ENCODE measurements at regions not wholly inside any gene's neighbourhood (a gene's known extent, or its start where the extent isn't known, plus 50 kb on each side); places are given as distances from the start of the nearest gene placed in this dataset.
A peak's percentile ranks its signal among the peaks of the same experiment; 100 is the strongest.

GRCh38 chr4:26105815-26106699 is 192.0 kb downstream of the SMIM20 start:
- Mint-ChIP-seq H3K27ac (no peak overlapping the region), H3K36me3 (no peaks in the 10 kb centered on the region)

DNA sequence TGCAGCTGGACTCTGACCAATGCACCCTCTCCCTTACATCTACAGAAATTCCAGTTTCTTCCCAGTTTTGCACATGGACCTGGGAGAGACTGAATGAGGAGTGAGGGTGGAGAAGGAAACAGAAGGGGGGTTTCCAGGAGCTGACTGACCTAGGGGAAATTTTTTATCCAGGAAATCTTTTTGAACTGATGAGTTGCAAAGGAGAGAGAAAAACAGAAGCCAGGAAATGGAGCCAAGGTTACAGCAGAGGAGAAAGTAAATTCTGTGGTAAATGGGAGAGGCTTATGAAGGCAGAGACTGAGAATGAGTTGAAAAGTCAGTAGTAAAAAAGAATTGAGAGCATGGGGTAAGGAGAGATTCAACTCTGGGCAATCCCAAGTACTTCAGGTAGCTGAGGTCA is 192.8 kb downstream of the SMIM20 start:
- Mint-ChIP-seq H3K27ac (peak overlapping the region in 1 of 10 donors; percentile 64), H3K27me3 (peaks cover 5 to 24% (median 17%) of the 10 kb centered on the region in 5 donors), H3K4me3 (no peak overlapping the region), H3K36me3 (peaks cover 0 to 1% (median 0%) of the 10 kb centered on the region in 3 donors), H3K4me1 (peaks cover 0 to 1% (median 0%) of the 10 kb centered on the region in 4 donors), H3K9me3 (peaks cover 0 to 1% (median 0%) of the 10 kb centered on the region in 9 donors)
- POLR2A ChIA-PET, result no interaction called here
- ATAC-seq (no peak), DNase-seq (no peak)

More at GRCh38 chr4:26105815-26106699, 192.0 kb downstream of the SMIM20 start:
- ATAC-seq (no peak), DNase-seq (no peak)
- POLR2A ChIA-PET, result no interaction called here
- no peak overlapping the region for H3K4me3 Mint-ChIP-seq
- peaks cover under 1 to 17% (median 12%) of the 10 kb centered on the region in 5 donors for H3K27me3 Mint-ChIP-seq
- no peaks in the 10 kb centered on the region for H3K9me3 Mint-ChIP-seq
- H3K4me1 Mint-ChIP-seq, result peaks cover 0 to 1% (median 0%) of the 10 kb centered on the region in 4 donors

DNA sequence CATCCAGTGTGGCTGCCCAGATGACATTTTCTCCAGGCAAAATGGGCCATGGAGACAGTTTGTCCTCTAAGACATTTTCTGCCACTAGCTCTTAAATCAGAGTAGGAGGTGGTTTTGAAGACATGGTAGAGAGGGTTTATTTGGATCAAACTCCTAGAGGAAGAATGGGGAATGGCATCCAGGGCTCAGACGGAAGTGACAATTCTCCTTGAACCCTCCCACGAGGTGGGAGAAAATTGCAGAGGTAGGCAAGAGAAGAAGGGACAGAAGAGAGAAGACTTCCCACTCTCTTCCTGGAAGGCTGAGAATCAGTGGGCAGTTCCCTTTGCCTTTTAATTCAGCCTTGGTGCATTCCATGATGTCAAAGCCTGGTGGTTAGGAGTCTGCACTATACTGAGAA is 194.0 kb downstream of the SMIM20 start:
- H3K9me3 Mint-ChIP-seq, result peaks cover 0 to 14% (median 0%) of the 10 kb centered on the region in 9 donors
- DNase-seq, result no peak
- H3K36me3 Mint-ChIP-seq, result peaks cover 0 to 5% (median 0%) of the 10 kb centered on the region in 3 donors
- H3K4me3 Mint-ChIP-seq, result no peak overlapping the region
- no peak for ATAC-seq
- peaks cover 5 to 26% (median 17%) of the 10 kb centered on the region in 5 donors for H3K27me3 Mint-ChIP-seq
- H3K4me1 Mint-ChIP-seq, result peaks cover 0 to 1% (median 0%) of the 10 kb centered on the region in 4 donors
- no peak overlapping the region for H3K27ac Mint-ChIP-seq
- POLR2A ChIA-PET, result no interaction called here

GRCh38 chr4:26110493-26110892 is 196.5 kb downstream of the SMIM20 start:
- peaks cover 0 to 24% (median 5%) of the 10 kb centered on the region in 9 donors for H3K9me3 Mint-ChIP-seq
- ATAC-seq (no peak), DNase-seq (no peak)
- peaks cover 0 to 9% (median 0%) of the 10 kb centered on the region in 3 donors for H3K36me3 Mint-ChIP-seq
- POLR2A ChIA-PET, result no interaction called here
- no peak overlapping the region for H3K27ac Mint-ChIP-seq
- no peak overlapping the region for H3K4me3 Mint-ChIP-seq
- H3K27me3 Mint-ChIP-seq, result peaks cover 6 to 26% (median 17%) of the 10 kb centered on the region in 5 donors
- peaks cover 0 to under 1% (median 0%) of the 10 kb centered on the region in 4 donors for H3K4me1 Mint-ChIP-seq

GRCh38 chr4:26113339-26113940 is 199.4 kb downstream of the SMIM20 start:
- DNase-seq (no peak), ATAC-seq (no peak)
- peaks cover 3 to 27% (median 20%) of the 10 kb centered on the region in 5 donors for H3K27me3 Mint-ChIP-seq
- no peak overlapping the region for H3K4me3 Mint-ChIP-seq
- POLR2A ChIA-PET, result no interaction called here
- peaks cover 0 to 9% (median 0%) of the 10 kb centered on the region in 3 donors for H3K36me3 Mint-ChIP-seq
- H3K4me1 Mint-ChIP-seq, result no peaks in the 10 kb centered on the region
- H3K9me3 Mint-ChIP-seq, result peaks cover 0 to 24% (median 5%) of the 10 kb centered on the region in 9 donors
- no peak overlapping the region for H3K27ac Mint-ChIP-seq

DNA sequence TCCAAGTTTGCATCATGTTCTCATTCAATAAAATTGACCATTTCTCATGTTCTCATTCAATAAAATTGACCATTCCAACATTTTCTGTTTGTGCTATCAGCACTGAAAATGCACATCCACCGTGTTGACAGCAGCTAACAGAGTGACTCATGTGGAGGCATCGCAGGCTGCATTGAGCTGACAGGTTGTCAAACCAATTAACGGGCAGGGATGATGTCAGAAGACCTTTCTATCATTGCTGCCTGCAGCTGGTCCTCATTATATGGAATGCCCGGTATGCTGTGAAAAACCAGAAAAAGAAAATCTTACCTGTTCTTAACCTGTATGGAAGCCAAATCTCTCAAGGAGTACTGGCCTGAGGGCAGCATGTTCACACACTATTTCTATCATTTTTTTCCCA is 202.0 kb downstream of the SMIM20 start:
- DNase-seq, result no peak
- Mint-ChIP-seq H3K4me1 (no peaks in the 10 kb centered on the region), H3K27me3 (peaks cover 3 to 26% (median 11%) of the 10 kb centered on the region in 5 donors), H3K36me3 (peaks cover 0 to 9% (median 0%) of the 10 kb centered on the region in 3 donors), H3K27ac (no peak overlapping the region), H3K9me3 (peaks cover 0 to 24% (median 5%) of the 10 kb centered on the region in 9 donors), H3K4me3 (no peak overlapping the region)
- POLR2A ChIA-PET, result no interaction called here
- ATAC-seq, result no peak

GRCh38 chr4:26120098-26120825 is 200.6 kb upstream of the RBPJ start:
- POLR2A ChIA-PET, result no interaction called here
- peaks cover 0 to 17% (median 6%) of the 10 kb centered on the region in 5 donors for H3K27me3 Mint-ChIP-seq
- ATAC-seq, result no peak
- no peak overlapping the region for H3K4me3 Mint-ChIP-seq
- H3K4me1 Mint-ChIP-seq, result no peaks in the 10 kb centered on the region
- peaks cover 0 to 2% (median 0%) of the 10 kb centered on the region in 9 donors for H3K9me3 Mint-ChIP-seq
- no peaks in the 10 kb centered on the region for H3K36me3 Mint-ChIP-seq
- DNase-seq, result no peak
- H3K27ac Mint-ChIP-seq, result no peak overlapping the region

DNA sequence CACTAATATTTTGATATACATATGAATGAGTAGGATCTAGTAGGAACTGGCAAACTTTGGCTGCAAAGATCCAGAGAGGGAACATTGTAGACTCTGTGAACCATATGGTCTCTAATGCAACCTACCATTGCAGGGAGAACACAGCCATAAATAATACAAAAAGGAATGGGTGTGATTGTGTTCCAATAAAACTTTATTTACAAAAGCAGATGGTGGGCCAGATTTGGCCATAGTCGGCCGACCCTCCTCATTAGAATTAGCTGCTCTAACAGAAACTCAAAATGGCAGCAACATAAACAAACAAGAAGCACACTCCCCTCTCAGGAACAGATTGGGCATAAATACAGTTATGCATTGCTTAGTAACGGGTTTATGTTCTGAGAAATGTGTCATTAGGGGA is 198.1 kb upstream of the RBPJ start:
- POLR2A ChIA-PET, result no interaction called here
- Mint-ChIP-seq H3K4me1 (peaks cover 0 to 7% (median 4%) of the 10 kb centered on the region in 4 donors), H3K4me3 (no peak overlapping the region), H3K27me3 (peaks cover 6 to 31% (median 14%) of the 10 kb centered on the region in 5 donors), H3K9me3 (peaks cover 0 to 4% (median 0%) of the 10 kb centered on the region in 9 donors), H3K36me3 (no peaks in the 10 kb centered on the region), H3K27ac (no peak overlapping the region)
- DNase-seq, result no peak
- ATAC-seq, result no peak

- Mint-ChIP-seq H3K27me3 (peaks cover 6 to 15% (median 10%) of the 10 kb centered on the region in 5 donors), H3K36me3 (peaks cover 0 to 12% (median 0%) of the 10 kb centered on the region in 3 donors), H3K27ac (no peak overlapping the region), H3K9me3 (peaks cover 0 to 16% (median 3%) of the 10 kb centered on the region in 9 donors), H3K4me1 (peaks cover 0 to 7% (median 4%) of the 10 kb centered on the region in 4 donors), H3K4me3 (no peak overlapping the region)
- DNase-seq (no peak), ATAC-seq (no peak)
- POLR2A ChIA-PET, result no interaction called here
Observed at GRCh38 chr4:26124753-26125321, 196.0 kb upstream of the RBPJ start.

DNA sequence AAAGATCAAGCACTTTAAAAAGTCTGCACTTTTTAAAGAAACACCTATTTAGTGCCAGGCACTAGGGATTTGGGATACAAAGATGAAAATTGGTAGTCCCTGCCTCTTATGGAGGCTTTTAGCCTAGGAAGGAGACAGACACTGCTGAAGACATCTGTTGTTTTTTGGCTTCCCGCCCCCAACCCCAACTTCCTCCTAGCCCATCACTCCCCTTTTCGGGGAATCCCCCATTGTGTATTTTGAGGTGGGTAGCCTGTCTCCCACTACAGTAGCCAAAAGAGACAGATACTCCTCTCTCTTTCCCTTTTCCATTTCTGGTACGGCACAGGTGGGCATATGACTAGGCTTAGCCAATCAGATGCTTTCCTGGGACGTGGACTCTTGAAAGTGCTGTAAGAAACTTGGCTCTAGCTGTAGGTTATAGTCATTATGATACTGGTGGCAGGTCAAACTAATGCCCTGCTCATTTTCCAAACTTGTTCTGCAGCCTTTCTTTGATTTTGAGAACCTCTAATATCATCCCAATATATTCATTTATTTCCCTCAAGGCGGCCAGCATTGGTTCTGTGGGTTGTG is 194.6 kb upstream of the RBPJ start:
- DNase-seq, result no peak
- Mint-ChIP-seq H3K27ac (no peak overlapping the region), H3K4me1 (peaks cover 0 to 10% (median 5%) of the 10 kb centered on the region in 4 donors), H3K27me3 (peaks cover 6 to 14% (median 8%) of the 10 kb centered on the region in 5 donors), H3K36me3 (peaks cover 0 to 16% (median 0%) of the 10 kb centered on the region in 3 donors), H3K4me3 (no peak overlapping the region), H3K9me3 (peaks cover 0 to 16% (median 3%) of the 10 kb centered on the region in 9 donors)
- ATAC-seq, result no peak
- POLR2A ChIA-PET, result no interaction called here

GRCh38 chr4:26126994-26127393 is 193.8 kb upstream of the RBPJ start:
- no peak for DNase-seq
- Mint-ChIP-seq H3K9me3 (peaks cover 0 to 16% (median 3%) of the 10 kb centered on the region in 9 donors), H3K4me3 (no peak overlapping the region), H3K36me3 (peaks cover 0 to 16% (median 0%) of the 10 kb centered on the region in 3 donors), H3K27me3 (peaks cover 6 to 14% (median 8%) of the 10 kb centered on the region in 5 donors), H3K27ac (no peak overlapping the region), H3K4me1 (peaks cover 2 to 18% (median 11%) of the 10 kb centered on the region in 4 donors)
- ATAC-seq, result no peak
- POLR2A ChIA-PET, result no interaction called here

DNA sequence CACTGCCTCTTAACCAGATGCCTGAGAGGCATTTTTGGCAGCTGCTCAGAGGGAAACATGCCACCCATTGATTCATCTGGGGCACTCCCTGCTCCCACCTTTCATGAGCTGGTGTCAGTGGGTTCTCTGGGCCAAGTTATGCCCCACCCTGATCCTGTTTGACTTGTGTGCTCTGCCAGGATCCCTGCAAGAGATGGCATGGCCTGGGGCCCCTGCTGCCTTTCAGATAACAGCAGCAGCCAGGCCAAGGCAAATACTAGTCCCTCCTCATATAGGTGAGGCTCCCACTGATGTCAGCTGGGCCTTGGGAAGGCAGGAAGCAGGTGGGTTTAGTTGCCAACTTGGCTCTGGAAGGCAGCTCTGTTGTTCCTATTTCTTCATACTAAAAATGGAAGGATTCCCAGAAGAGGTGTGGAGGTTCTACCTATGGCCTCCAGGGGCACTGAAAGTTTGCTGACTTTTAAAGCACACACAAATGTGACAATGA is 192.9 kb upstream of the RBPJ start:
- no peak overlapping the region for H3K27ac Mint-ChIP-seq
- peaks cover 0 to 16% (median 0%) of the 10 kb centered on the region in 3 donors for H3K36me3 Mint-ChIP-seq
- peaks cover 0 to 16% (median 3%) of the 10 kb centered on the region in 9 donors for H3K9me3 Mint-ChIP-seq
- H3K4me3 Mint-ChIP-seq, result no peak overlapping the region
- H3K4me1 Mint-ChIP-seq, result peaks cover 5 to 26% (median 16%) of the 10 kb centered on the region in 4 donors
- POLR2A ChIA-PET, result no interaction called here
- ATAC-seq (no peak), DNase-seq (no peak)
- peaks cover 6 to 14% (median 8%) of the 10 kb centered on the region in 5 donors for H3K27me3 Mint-ChIP-seq

Data from naive thymus-derived CD8-positive, alpha-beta T cell (primary cell).